ENCODE measurements at regions not wholly inside any gene's neighbourhood (a gene's known extent, or its start where the extent isn't known, plus 50 kb on each side); places are given as distances from the start of the nearest gene placed in this dataset.

- no peak overlapping the region for H3K4me3 ChIP-seq (ENCODE audit: low read depth in 2 of 2, low read length in 1 of 2)
- no peak overlapping the region for H2AFZ ChIP-seq (ENCODE audit: low read depth)
- H3K36me3 ChIP-seq (replicated peaks in 1 of 2; ENCODE audit: control insufficient read depth in 1 of 2, insufficient read depth in 2 of 2, low read length in 1 of 2) = no peaks in the 10 kb centered on the region
- H3K4me1 ChIP-seq (ENCODE audit: control insufficient read depth in 1 of 2, insufficient read depth in 2 of 2, low read depth in 1 of 2, low read length in 1 of 2) = peaks cover 20 to 26% of the 10 kb centered on the region in 2 experiments; a peak in 2 of 4 replicates
- no peaks in the 10 kb centered on the region for H4K20me1 ChIP-seq (ENCODE audit: insufficient read depth)
- no peak for TF ChIP-seq RXRA (IDR thresholded peaks at IDR 0.05; ENCODE audit: borderline replicate concordance, low read depth)
- TF ChIP-seq POLR2AphosphoS5 (IDR thresholded peaks at IDR 0.05; ENCODE audit: low read depth, low read length) = no peak
- no peak for TF ChIP-seq PBX3 (IDR thresholded peaks at IDR 0.05)
- TF ChIP-seq USF1 (IDR thresholded peaks at IDR 0.05; ENCODE audit: borderline replicate concordance, low read depth) = no peak
- TF ChIP-seq MXI1 (IDR thresholded peaks at IDR 0.05; ENCODE audit: low read depth, low read length) = no peak
- no peak for TF ChIP-seq MEF2A (IDR thresholded peaks at IDR 0.05; ENCODE audit: borderline replicate concordance, low read depth)
- TF ChIP-seq TEAD4 (IDR thresholded peaks at IDR 0.05; ENCODE audit: borderline replicate concordance, insufficient read depth) = no peak
- no peak for TF ChIP-seq REST (IDR thresholded peaks at IDR 0.05; ENCODE audit: low read depth, low read length)
- TF ChIP-seq FOXJ3 (CRISPR knock-in tag; IDR thresholded peaks at IDR 0.05) = no peak
- no peak for TF ChIP-seq IRF3 (IDR thresholded peaks at IDR 0.05; ENCODE audit: low read depth, low read length)
- TF ChIP-seq JUND (IDR thresholded peaks at IDR 0.05) = no peak
- TF ChIP-seq CTCF (IDR thresholded peaks at IDR 0.05) = no peak
- no peak for TF ChIP-seq SMC3 (IDR thresholded peaks at IDR 0.05; ENCODE audit: low read depth, low read length)
- no peak for TF ChIP-seq ELF1 (IDR thresholded peaks at IDR 0.05)
- no peaks in the 10 kb centered on the region for H3F3A ChIP-seq (replicated peaks; ENCODE audit: insufficient read depth)
- WGBS (ENCODE audit: low lambda C conversion rate) = 49% methylated on average over 14 of the region's 14 CpGs
- H3K79me2 ChIP-seq (ENCODE audit: insufficient read depth) = no peaks in the 10 kb centered on the region
- H3K9ac ChIP-seq = no peak overlapping the region
- H3K4me2 ChIP-seq = no peak overlapping the region
- peak; percentile 34 for DNase-seq
- H3K9me3 ChIP-seq = no peaks in the 10 kb centered on the region
- no peak overlapping the region; a peak in 1 of 4 replicates for H3K27ac ChIP-seq (ENCODE audit: low read depth in 2 of 2, low read length in 1 of 2)
- H3K9me2 ChIP-seq = no peaks in the 10 kb centered on the region
- no peaks in the 10 kb centered on the region; the same call in 1 of the 2 replicates for H3K27me3 ChIP-seq (ENCODE audit: insufficient read depth)
- CTCF ChIA-PET = no interaction called here
- POLR2A ChIA-PET = no interaction called here
These were observed 192.2 kb downstream of the BCOR start for GRCh38 chrX:39905538-39905891.
